HEK293 (cell line): ENCODE measurements at regions not wholly inside any gene's neighbourhood (a gene's known extent, or its start where the extent isn't known, plus 50 kb on each side); places are given as distances from the start of the nearest gene placed in this dataset.

Source experiments
- TF ChIP-seq, protein P1 (sequence below): fragments of 450-650 bp; formaldehyde crosslinking; IDR thresholded peaks from 2 replicates; pipeline ENCODE4 v1.5.1; 2016; ENCODE audit warnings: missing biosample characterization, missing genetic modification characterization
- TF ChIP-seq, protein P2 (sequence below): fragments of 450-650 bp; formaldehyde crosslinking; IDR thresholded peaks from 2 replicates; pipeline ENCODE4 v1.5.1; 2016; ENCODE audit warnings: missing biosample characterization, missing genetic modification characterization
- TF ChIP-seq, protein P3 (sequence below): fragments of 450-650 bp; formaldehyde crosslinking; IDR thresholded peaks from 2 replicates; pipeline ENCODE4 v1.5.1; 2017; ENCODE audit warnings: missing biosample characterization, missing genetic modification characterization

DNA sequence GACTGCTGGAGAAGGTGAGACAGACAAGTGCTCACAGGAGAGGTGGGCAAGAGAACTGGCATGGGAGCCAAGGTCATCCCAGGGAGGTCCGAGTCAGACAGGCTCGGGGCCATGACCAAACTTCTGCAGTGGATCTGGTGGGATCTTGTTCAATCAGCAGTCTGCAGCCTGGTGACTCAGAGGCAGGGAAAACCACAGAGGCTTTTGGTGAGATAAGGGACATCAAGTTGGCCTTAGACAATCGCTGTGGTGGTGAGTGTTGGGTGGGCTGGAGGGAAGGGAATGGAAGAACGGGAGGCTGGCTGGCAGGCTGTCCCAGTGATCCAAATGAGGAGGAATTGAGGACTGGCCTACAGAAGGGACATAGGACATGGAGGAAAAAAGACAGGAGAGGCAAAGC lies 123.8 kb downstream of the TMEM174 start:
- TF ChIP-seq, protein P1, sequence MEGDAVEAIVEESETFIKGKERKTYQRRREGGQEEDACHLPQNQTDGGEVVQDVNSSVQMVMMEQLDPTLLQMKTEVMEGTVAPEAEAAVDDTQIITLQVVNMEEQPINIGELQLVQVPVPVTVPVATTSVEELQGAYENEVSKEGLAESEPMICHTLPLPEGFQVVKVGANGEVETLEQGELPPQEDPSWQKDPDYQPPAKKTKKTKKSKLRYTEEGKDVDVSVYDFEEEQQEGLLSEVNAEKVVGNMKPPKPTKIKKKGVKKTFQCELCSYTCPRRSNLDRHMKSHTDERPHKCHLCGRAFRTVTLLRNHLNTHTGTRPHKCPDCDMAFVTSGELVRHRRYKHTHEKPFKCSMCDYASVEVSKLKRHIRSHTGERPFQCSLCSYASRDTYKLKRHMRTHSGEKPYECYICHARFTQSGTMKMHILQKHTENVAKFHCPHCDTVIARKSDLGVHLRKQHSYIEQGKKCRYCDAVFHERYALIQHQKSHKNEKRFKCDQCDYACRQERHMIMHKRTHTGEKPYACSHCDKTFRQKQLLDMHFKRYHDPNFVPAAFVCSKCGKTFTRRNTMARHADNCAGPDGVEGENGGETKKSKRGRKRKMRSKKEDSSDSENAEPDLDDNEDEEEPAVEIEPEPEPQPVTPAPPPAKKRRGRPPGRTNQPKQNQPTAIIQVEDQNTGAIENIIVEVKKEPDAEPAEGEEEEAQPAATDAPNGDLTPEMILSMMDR (tag by site-specific recombination), result no peak
- TF ChIP-seq, protein P2, sequence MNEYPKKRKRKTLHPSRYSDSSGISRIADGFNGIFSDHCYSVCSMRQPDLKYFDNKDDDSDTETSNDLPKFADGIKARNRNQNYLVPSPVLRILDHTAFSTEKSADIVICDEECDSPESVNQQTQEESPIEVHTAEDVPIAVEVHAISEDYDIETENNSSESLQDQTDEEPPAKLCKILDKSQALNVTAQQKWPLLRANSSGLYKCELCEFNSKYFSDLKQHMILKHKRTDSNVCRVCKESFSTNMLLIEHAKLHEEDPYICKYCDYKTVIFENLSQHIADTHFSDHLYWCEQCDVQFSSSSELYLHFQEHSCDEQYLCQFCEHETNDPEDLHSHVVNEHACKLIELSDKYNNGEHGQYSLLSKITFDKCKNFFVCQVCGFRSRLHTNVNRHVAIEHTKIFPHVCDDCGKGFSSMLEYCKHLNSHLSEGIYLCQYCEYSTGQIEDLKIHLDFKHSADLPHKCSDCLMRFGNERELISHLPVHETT (tag by site-specific recombination), result no peak
- TF ChIP-seq, protein P3, sequence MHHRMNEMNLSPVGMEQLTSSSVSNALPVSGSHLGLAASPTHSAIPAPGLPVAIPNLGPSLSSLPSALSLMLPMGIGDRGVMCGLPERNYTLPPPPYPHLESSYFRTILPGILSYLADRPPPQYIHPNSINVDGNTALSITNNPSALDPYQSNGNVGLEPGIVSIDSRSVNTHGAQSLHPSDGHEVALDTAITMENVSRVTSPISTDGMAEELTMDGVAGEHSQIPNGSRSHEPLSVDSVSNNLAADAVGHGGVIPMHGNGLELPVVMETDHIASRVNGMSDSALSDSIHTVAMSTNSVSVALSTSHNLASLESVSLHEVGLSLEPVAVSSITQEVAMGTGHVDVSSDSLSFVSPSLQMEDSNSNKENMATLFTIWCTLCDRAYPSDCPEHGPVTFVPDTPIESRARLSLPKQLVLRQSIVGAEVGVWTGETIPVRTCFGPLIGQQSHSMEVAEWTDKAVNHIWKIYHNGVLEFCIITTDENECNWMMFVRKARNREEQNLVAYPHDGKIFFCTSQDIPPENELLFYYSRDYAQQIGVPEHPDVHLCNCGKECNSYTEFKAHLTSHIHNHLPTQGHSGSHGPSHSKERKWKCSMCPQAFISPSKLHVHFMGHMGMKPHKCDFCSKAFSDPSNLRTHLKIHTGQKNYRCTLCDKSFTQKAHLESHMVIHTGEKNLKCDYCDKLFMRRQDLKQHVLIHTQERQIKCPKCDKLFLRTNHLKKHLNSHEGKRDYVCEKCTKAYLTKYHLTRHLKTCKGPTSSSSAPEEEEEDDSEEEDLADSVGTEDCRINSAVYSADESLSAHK (tag by site-specific recombination), result no peak
